SKM-1 (cell line): ENCODE measurements at regions not wholly inside any gene's neighbourhood (a gene's known extent, or its start where the extent isn't known, plus 50 kb on each side); places are given as distances from the start of the nearest gene placed in this dataset.

Source experiments
- DNase-seq: peaks from one replicate; lab custom pipeline; 2025; ENCODE audit not compliant: unreplicated experiment; lab: John Stamatoyannopoulos, UW

GRCh38 chr16:86899757-86900156 lies 321.4 kb downstream of the FOXL1 start:
- no peak for DNase-seq

GRCh38 chr16:86901483-86901882 lies 323.1 kb downstream of the FOXL1 start:
- DNase-seq, result no peak

GRCh38 chr16:86902656-86903001 lies 324.3 kb downstream of the FOXL1 start:
- DNase-seq, result no peak

GRCh38 chr16:86903068-86903467 lies 324.7 kb downstream of the FOXL1 start:
- no peak for DNase-seq

- no peak for DNase-seq
Measured at GRCh38 chr16:86905302-86905701, 327.0 kb downstream of the FOXL1 start.

GRCh38 chr16:86906623-86907022 lies 328.3 kb downstream of the FOXL1 start:
- no peak for DNase-seq

GRCh38 chr16:86909359-86910160 lies 331.2 kb downstream of the FOXL1 start:
- DNase-seq, result no peak

GRCh38 chr16:86910161-86910769 lies 331.9 kb downstream of the FOXL1 start:
- no peak for DNase-seq

GRCh38 chr16:86911437-86911958 lies 333.1 kb downstream of the FOXL1 start:
- DNase-seq, result no peak

- DNase-seq, result no peak
Measured at GRCh38 chr16:86913886-86914285, 335.5 kb downstream of the FOXL1 start.

- no peak for DNase-seq
Measured at GRCh38 chr16:86914876-86915717, 336.7 kb downstream of the FOXL1 start.

GRCh38 chr16:86917471-86918365 lies 339.4 kb downstream of the FOXL1 start:
- no peak for DNase-seq

GRCh38 chr16:86918637-86919036 lies 340.3 kb downstream of the FOXL1 start:
- DNase-seq, result no peak

- DNase-seq, result no peak
Measured at GRCh38 chr16:86919078-86919477, 340.7 kb downstream of the FOXL1 start.

- no peak for DNase-seq
Measured at GRCh38 chr16:86919578-86920305, 341.4 kb downstream of the FOXL1 start.

GRCh38 chr16:86921289-86921688 lies 342.9 kb downstream of the FOXL1 start:
- no peak for DNase-seq

- DNase-seq, result no peak
Measured at GRCh38 chr16:86922311-86922710, 344.0 kb downstream of the FOXL1 start.

GRCh38 chr16:86923656-86924055 lies 345.3 kb downstream of the FOXL1 start:
- no peak for DNase-seq

GRCh38 chr16:86924537-86924936 lies 346.2 kb downstream of the FOXL1 start:
- no peak for DNase-seq
